Endothelial cell of umbilical vein (primary cell): ENCODE measurements at regions not wholly inside any gene's neighbourhood (a gene's known extent, or its start where the extent isn't known, plus 50 kb on each side); places are given as distances from the start of the nearest gene placed in this dataset.

ENCODE experiments used
- CTCF ChIP-seq, 2 donors: IDR thresholded peaks; 1 replicate in 1 of 2; 2 replicates in 1 of 2; pipeline ENCODE4 v1.5.1; 2011; ENCODE audit warnings: low read length in 2 of 2, mild to moderate bottlenecking in 2 of 2, moderate library complexity in 2 of 2, control low read depth in 1 of 2, inconsistent platforms in 1 of 2, low read depth in 1 of 2; ENCODE audit not compliant: insufficient read depth in 1 of 2; ENCODE audit errors: extremely low read depth in 1 of 2
- EZH2 ChIP-seq: IDR thresholded peaks from 2 replicates; pipeline ENCODE4 v1.6.1; 2012; ENCODE audit warnings: borderline replicate concordance, low read depth, mild to moderate bottlenecking, moderate library complexity, low read length, inconsistent platforms; ENCODE audit not compliant: severe bottlenecking
- FOS ChIP-seq: IDR thresholded peaks from 2 replicates; pipeline ENCODE4 v1.6.1; 2011; ENCODE audit warnings: mild to moderate bottlenecking, low read length, moderate library complexity, borderline replicate concordance; ENCODE audit not compliant: insufficient read depth
- GATA2 ChIP-seq: IDR thresholded peaks from 2 replicates; pipeline ENCODE4 v1.7.0; 2011; ENCODE audit warnings: low read depth, mild to moderate bottlenecking, moderate library complexity, mixed read lengths, low read length; ENCODE audit not compliant: insufficient read length, insufficient read depth
- MYC ChIP-seq: IDR thresholded peaks from one replicate; pipeline ENCODE4 v1.6.1; 2011; ENCODE audit warnings: mild to moderate bottlenecking, low read depth, low read length
- POLR2A ChIP-seq: IDR thresholded peaks from 2 replicates; pipeline ENCODE4 v1.6.1; 2012; ENCODE audit warnings: low read depth, mild to moderate bottlenecking, control low read depth, low read length
- POLR2AphosphoS5 ChIP-seq: IDR thresholded peaks from 2 replicates; pipeline ENCODE4 v1.6.1; 2012; ENCODE audit warnings: low read depth, mild to moderate bottlenecking, control low read depth, low read length, moderate library complexity; ENCODE audit not compliant: insufficient read depth

GRCh38 chr15:53295574-53295973 lies 463.9 kb downstream of the WDR72 start:
- no peak for TF ChIP-seq POLR2AphosphoS5
- no peak for TF ChIP-seq EZH2
- TF ChIP-seq CTCF (IDR thresholded peaks at IDR 0.05; ENCODE audit: extremely low read depth in 1 of 2, insufficient read depth in 1 of 2, low read depth in 1 of 2, low read length in 2 of 2) = no peak
- no peak for TF ChIP-seq FOS
- TF ChIP-seq GATA2 = no peak
- no peak for TF ChIP-seq POLR2A
- TF ChIP-seq MYC = no peak
